Daoy (cell line): ENCODE measurements at regions not wholly inside any gene's neighbourhood (a gene's known extent, or its start where the extent isn't known, plus 50 kb on each side); places are given as distances from the start of the nearest gene placed in this dataset.
"Not testable (repeated sequence)": the region's sequence is repeated elsewhere in the genome, so short reads cannot be mapped to it uniquely, and the experiment has no call there.

Source experiments
- DNase-seq: peaks from one replicate; pipeline ENCODE4 v3.0.0-alpha.2; 2015; ENCODE audit warnings: low read depth

GRCh38 chr12:67759829-67760228 is 111.3 kb downstream of the DYRK2 start:
- DNase-seq: peak; percentile 16

GRCh38 chr12:67760586-67761275 is 112.2 kb downstream of the DYRK2 start:
- no peak for DNase-seq

- no peak for DNase-seq
These were observed 113.0 kb downstream of the DYRK2 start for GRCh38 chr12:67761566-67761965.

GRCh38 chr12:67764055-67764454 is 115.5 kb downstream of the DYRK2 start:
- DNase-seq: no peak

- DNase-seq: no peak
These were observed 116.5 kb downstream of the DYRK2 start for GRCh38 chr12:67764946-67765619.

- peak; percentile 86 for DNase-seq
These were observed 117.5 kb downstream of the DYRK2 start for GRCh38 chr12:67765776-67766766.

GRCh38 chr12:67772267-67773169 is 124.0 kb downstream of the DYRK2 start:
- DNase-seq: peak; percentile 29

GRCh38 chr12:67773896-67774295 is 125.4 kb downstream of the DYRK2 start:
- DNase-seq: peak; percentile 13

GRCh38 chr12:67774983-67775587 is 126.5 kb downstream of the DYRK2 start:
- peak; percentile 44 for DNase-seq

- no peak for DNase-seq
These were observed 132.1 kb downstream of the DYRK2 start for GRCh38 chr12:67780580-67781084.

- no peak for DNase-seq
These were observed 134.0 kb downstream of the DYRK2 start for GRCh38 chr12:67782573-67782972.

GRCh38 chr12:67783393-67783792 is 134.8 kb downstream of the DYRK2 start:
- DNase-seq: no peak

- DNase-seq: no peak
These were observed 136.3 kb downstream of the DYRK2 start for GRCh38 chr12:67784831-67785230.

- DNase-seq: no peak
These were observed 137.5 kb downstream of the DYRK2 start for GRCh38 chr12:67786086-67786485.

- no peak for DNase-seq
These were observed 139.6 kb downstream of the DYRK2 start for GRCh38 chr12:67788118-67788517.

- no peak for DNase-seq
These were observed 140.7 kb downstream of the DYRK2 start for GRCh38 chr12:67789266-67789665.

GRCh38 chr12:67790660-67791059 is 142.1 kb downstream of the DYRK2 start:
- DNase-seq: no peak

- DNase-seq: not testable (repeated sequence)
These were observed 142.8 kb downstream of the DYRK2 start for GRCh38 chr12:67791362-67791761.

- no peak for DNase-seq
These were observed 143.6 kb downstream of the DYRK2 start for GRCh38 chr12:67792185-67792584.

- DNase-seq: no peak
These were observed 145.6 kb downstream of the DYRK2 start for GRCh38 chr12:67794161-67794560.

GRCh38 chr12:67795236-67795635 is 146.7 kb downstream of the DYRK2 start:
- no peak for DNase-seq
